GDM1 (cell line): ENCODE measurements at regions not wholly inside any gene's neighbourhood (a gene's known extent, or its start where the extent isn't known, plus 50 kb on each side); places are given as distances from the start of the nearest gene placed in this dataset.

ENCODE experiments used
- DNase-seq: peaks from one replicate; lab custom pipeline; 2025; lab: John Stamatoyannopoulos, UW

DNA sequence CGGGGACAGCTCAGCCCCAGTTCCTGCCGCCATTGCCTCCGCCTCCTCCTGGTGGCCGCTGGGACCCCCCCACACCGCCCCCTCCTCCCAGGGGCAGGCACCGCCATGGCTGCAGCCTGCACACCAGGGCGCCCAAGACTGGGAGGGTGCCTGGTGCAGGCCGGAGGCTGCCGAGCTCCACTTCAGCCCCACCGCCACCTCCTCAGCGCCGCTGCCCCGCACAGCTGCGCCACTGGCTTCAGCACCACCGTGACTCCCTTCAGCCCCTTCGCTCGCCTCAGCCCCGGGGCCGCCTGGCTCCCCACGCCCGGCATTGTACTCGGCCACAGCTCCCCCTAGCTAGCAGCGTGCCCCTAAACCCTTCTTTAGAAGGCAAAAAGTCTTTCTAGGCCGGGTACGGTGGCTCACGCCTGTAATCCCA lies 131.1 kb downstream of the CRYBB2 start:
- no peak for DNase-seq

DNA sequence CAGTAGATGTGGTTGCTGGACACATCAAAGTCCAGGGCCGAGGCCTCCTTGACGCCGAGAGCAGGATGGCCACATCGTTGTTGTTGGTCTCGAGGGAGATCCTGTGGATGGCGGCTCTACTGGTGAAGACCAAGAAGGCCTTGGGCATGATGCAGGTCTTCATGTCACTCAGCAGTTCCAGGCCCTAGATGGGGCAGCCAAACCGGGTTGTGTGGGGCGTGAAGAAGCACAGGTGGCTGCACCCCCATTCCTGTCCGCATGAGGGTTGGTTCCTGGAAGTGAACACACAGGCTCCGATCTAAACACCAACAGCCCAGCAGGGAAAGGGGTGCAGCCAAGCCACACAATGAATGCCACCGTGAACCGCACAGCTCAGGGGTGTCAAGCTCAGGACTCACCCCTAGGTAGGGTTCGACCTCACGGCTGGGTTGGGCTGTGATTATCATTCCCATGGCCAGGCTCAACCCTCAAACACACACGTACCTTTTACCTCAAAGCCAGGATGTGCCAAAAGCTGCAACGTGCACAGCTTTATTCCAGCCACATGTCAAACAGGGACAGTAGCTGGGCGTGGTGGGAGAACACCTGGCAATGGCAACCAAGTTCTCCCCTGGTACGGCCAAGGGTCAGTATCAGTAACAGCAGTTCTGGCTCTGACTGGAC lies 132.3 kb downstream of the CRYBB2 start:
- no peak for DNase-seq

DNA sequence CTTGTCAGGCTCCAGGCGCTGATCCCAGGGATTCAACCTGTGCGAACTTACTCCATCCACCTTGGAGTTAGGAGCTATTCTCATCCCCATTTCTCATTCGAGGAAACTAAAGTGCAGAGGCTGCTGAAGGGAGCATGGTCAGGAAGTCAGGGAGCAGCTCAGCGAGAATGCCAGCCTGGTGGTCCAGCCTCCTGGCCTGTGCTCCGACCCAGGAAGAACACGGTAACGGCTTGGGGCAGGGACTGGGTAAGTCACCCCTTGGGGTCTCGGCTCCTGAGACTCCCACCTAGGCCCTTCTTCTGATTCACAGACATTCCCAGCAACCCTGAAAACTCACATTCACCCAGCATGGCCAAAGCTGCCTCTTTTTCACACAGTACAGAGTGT lies 132.8 kb downstream of the CRYBB2 start:
- DNase-seq, result no peak

- DNase-seq, result no peak
Observed at GRCh38 chr22:25353516-25354445, 134.3 kb downstream of the CRYBB2 start.

DNA sequence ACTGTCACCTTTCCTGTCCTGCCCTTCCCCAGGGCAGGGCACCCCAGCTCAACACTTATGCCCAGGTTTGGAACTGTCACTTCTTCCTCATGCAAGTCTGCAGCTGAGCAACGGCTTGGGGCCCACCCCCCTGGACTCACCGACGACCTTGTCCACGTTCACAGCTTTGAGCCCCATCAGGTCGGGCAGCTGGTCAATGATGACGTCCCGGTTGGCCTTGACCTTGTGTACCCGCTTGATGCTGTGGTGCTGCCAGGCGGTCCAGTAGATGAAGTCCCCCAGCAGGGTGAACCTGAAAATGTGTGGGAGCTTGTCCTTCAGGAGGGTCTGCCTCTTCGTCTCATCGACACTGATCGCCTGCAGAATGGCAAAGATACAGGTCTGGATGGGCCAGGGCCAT lies 135.0 kb downstream of the CRYBB2 start:
- no peak for DNase-seq

GRCh38 chr22:25357132-25357455 lies 137.7 kb downstream of the CRYBB2 start:
- no peak for DNase-seq

DNA sequence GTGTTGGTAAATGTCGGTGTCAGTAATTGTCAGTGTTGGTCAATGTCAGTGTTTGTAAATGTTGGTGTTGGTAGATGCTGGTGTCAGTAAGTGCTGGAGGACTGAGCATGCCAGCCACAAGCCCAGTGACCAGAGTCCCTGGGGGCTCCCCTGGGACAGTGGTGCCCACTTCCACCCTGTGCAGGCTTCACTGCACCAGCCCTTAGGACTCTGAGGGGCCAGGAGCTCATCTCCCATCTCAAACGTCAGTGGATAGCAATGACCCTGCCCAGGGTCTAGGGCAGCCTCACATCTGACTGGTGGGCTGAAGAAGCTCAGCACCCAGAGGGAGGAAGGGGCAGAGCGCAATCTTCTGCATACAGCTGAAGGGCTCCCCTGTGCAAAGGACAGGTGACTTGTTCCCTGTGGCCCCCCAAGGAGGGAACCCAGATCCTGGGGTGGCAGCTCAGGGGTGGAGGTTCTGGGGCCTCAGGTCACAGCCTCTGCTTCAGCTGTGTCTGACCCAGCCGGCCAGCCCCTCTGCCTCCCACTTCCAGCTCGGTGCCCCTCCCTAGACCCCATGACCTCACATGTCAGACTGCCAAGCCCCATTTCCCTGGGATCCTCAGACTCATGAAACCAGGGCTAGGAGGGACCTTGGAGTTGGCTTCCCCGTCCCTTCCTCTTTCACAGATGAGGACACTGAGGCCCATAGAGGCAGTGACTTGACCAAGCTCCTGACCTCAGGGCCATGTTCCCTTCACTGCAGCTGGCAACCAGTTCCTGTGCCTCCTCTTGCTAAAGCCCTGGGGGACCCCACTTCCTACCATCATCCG lies 138.4 kb downstream of the CRYBB2 start:
- no peak for DNase-seq

GRCh38 chr22:25358421-25359170 lies 139.2 kb downstream of the CRYBB2 start:
- DNase-seq, result no peak

DNA sequence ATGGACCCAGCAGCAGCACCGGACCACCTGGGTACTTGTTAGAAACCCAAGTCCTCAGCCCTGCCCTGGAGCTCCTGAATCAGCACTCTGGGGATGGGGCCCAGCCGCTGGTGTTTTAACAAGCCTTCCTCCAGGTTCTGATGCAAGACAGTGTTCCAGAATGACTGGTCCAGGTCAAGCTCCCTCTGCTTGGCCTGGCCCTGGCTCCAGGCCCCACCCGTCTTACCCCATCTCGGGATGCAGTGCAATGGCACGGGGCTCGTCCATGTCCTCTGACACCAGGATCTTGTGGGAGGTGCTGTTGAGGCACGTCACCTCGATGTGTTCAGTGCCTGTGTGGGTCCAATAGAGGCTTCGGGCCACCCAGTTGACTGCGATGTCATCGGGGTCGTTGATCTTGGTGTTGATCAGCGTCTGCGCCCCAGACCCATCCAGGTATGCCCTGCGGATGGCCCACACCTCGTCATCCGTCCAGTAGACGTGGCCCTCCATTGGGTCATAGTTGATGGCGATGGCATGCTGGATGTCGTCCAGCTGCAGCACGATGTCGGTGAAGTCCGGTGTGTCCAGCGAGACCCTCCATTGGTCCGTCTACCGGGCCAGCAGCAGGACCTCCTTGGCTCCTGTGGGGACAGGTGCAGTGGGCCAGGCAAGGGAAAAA lies 140.3 kb downstream of the CRYBB2 start:
- DNase-seq, result no peak

GRCh38 chr22:25360411-25360810 lies 141.0 kb downstream of the CRYBB2 start:
- no peak for DNase-seq

GRCh38 chr22:25360891-25361645 lies 141.6 kb downstream of the CRYBB2 start:
- DNase-seq, result no peak

DNA sequence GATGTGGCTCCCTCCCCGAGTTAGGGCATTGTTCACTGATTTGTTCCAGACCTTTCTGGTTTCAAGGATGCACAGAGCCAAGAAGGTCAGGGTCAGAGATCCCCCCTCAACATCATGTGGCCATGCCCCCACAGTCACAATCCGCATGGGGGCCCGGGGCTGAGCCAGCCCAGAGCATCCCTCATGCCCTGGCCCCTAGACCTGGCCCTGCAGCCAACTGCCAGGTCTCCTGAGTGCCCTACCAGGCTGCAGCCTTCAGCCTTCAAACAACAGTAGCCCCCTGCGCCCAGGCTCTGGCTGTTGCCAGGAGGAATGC lies 142.4 kb downstream of the CRYBB2 start:
- no peak for DNase-seq

DNA sequence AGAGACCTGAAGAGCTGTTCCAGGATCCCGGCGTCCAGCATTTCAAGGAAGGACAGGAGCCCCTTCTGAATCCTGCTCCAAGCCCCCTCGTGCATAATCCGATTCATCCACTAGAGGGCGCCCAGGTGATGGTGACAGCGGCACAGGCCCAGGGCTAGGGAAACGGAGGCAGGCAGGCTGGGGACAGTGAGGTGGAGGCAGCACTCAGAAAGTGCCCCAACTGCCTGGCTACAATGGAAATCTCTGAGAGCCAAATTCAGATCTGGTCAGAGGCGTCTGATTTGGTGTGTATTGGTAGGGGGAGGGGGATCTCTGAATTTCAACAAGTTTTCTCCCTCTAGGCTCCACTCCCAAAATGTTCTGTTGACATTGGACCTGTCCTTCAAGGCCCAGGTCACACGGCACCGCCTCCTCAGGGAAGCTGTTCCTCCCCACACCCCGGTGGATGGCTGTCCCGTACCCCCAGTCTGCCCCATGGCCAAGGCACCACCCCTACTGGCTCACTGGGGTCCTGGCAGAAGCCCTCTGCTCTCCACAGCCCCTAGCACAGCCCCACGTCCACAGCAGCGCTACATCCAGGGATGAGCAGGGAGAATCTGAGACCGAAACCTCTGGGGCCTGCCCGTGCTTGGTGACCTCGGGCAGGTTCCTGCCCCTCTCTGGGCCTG lies 142.9 kb downstream of the CRYBB2 start:
- no peak for DNase-seq

GRCh38 chr22:25362883-25363240 lies 143.4 kb downstream of the CRYBB2 start:
- no peak for DNase-seq

DNA sequence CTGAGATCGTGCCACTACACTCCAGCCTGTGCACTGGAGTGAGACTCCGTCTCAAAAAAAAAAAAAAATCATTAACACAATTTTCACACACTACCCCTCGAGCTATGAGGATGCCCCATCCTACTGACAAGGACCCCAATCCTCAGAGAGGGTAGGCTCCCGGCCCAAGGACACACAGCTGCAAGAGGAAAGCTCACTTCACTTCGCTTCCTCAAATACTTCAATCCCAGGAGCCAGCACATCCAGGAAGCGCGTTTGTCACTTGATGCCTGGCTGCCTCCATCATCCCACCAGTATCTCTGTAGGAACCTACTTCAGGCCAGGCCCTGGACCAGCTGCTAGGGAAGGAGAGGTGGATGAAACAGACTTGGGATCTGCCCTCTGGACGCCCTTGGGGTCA lies 144.0 kb downstream of the CRYBB2 start:
- no peak for DNase-seq

GRCh38 chr22:25364281-25364680 lies 144.8 kb downstream of the CRYBB2 start:
- DNase-seq, result no peak

DNA sequence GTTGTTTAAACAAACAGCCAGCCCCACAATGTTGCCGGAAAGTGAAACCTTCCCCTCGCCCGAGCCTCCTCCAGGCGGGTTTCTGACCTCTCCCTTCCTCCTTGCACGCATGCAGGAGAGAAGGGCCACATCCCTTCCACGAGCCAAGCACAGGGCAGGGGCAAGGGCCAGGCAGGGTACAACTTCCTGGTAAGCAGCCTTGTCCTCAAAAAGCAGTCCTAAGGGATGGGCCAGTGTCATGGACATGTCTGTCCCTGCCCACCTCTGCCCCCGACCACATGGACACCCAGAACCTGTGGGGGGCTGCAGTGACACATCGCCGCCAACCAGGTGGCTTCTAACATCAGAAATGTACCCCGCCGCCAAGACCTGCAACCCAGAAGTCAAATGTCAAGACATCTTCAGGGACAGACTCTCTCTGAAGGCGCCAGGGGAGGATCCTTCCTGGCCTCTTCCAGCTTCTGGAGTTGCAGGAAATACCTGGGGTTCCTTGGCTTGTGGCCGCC lies 145.3 kb downstream of the CRYBB2 start:
- DNase-seq, result no peak

DNA sequence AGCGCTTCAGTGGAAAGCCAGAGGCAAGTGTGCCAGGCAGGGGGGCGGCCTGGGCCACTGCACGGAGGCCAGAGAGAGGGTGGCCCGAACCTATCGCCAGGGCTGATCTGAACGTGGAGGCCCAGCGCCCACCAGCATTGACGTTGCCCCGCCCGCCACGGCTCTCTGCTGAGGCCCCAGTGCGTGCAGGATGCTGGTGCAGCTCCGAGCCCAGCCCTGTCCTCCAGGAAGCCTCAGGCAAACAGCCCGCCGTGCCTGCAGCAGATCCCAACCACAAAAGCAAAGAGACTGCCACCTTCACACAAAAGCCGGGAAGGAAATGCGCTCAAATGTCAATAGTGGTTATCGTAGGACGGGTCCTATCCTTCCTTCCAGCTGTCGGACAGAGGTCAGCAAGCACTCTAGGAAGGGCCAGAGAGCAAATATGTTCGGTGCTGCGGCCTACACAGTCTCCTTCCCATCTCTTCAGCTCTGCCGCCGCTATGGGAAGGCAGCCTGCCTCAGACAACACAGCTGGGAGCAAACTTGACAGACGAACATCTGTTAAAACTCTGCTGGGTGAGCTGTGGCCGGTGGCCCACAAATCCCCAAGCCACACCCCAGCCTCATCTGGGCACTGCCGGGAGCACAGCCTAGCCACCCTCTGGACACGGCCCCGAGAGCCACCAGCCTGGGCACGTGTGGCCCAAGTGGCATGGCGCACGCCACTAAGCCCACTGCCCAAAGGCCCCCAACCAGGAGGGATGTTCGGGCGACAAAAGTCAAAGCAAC lies 146.2 kb downstream of the CRYBB2 start:
- DNase-seq, result no peak

- no peak for DNase-seq
Observed at GRCh38 chr22:25366408-25366807, 147.0 kb downstream of the CRYBB2 start.
